Amniotic epithelial cell (primary cell): ENCODE measurements at regions not wholly inside any gene's neighbourhood (a gene's known extent, or its start where the extent isn't known, plus 50 kb on each side); places are given as distances from the start of the nearest gene placed in this dataset.

Experiments
- DNase-seq: peaks from one replicate; pipeline ENCODE4 v3.0.0-alpha.2; 2010; ENCODE audit warnings: low read depth

- no peak for DNase-seq
Measured at GRCh38 chr14:45362505-45362904, 109.5 kb upstream of the MIS18BP1 start.

GRCh38 chr14:45361727-45362126, 108.7 kb upstream of the MIS18BP1 start:
- peak; percentile 0 for DNase-seq

- DNase-seq, result peak; percentile 0
Measured at GRCh38 chr14:45359746-45360145, 106.7 kb upstream of the MIS18BP1 start.

- DNase-seq, result no peak
Measured at GRCh38 chr14:45332360-45332988, 79.5 kb upstream of the MIS18BP1 start.

GRCh38 chr14:45308745-45309397, 55.9 kb upstream of the MIS18BP1 start:
- no peak for DNase-seq
